ENCODE measurements at regions not wholly inside any gene's neighbourhood (a gene's known extent, or its start where the extent isn't known, plus 50 kb on each side); places are given as distances from the start of the nearest gene placed in this dataset.
A peak's percentile ranks its signal among the peaks of the same experiment; 100 is the strongest.
"Not testable (repeated sequence)": the region's sequence is repeated elsewhere in the genome, so short reads cannot be mapped to it uniquely, and the experiment has no call there.

GRCh38 chrX:95995583-95995982 lies 689.1 kb upstream of the DIAPH2 start:
- DNase-seq, result no peak

GRCh38 chrX:95996294-95996693 lies 688.3 kb upstream of the DIAPH2 start:
- no peak for DNase-seq

GRCh38 chrX:96002431-96002830 lies 682.2 kb upstream of the DIAPH2 start:
- DNase-seq, result no peak

GRCh38 chrX:96004386-96004785 lies 680.3 kb upstream of the DIAPH2 start:
- peak; percentile 26 for DNase-seq

GRCh38 chrX:96006281-96006680 lies 678.4 kb upstream of the DIAPH2 start:
- DNase-seq, result no peak

GRCh38 chrX:96027407-96027806 lies 657.2 kb upstream of the DIAPH2 start:
- DNase-seq, result peak; percentile 1

- no peak for DNase-seq
Measured at GRCh38 chrX:96052078-96052477, 632.6 kb upstream of the DIAPH2 start.

- DNase-seq, result no peak
Measured at GRCh38 chrX:96081891-96082290, 602.8 kb upstream of the DIAPH2 start.

- no peak for DNase-seq
Measured at GRCh38 chrX:96094616-96095015, 590.0 kb upstream of the DIAPH2 start.

GRCh38 chrX:96098471-96098870 lies 586.2 kb upstream of the DIAPH2 start:
- DNase-seq, result no peak

GRCh38 chrX:96102997-96103396 lies 581.6 kb upstream of the DIAPH2 start:
- DNase-seq, result no peak

- DNase-seq, result no peak
Measured at GRCh38 chrX:96112689-96113088, 572.0 kb upstream of the DIAPH2 start.

- DNase-seq, result no peak
Measured at GRCh38 chrX:96126182-96126581, 558.5 kb upstream of the DIAPH2 start.

- DNase-seq, result not testable (repeated sequence)
Measured at GRCh38 chrX:96128058-96128457, 556.6 kb upstream of the DIAPH2 start.

- DNase-seq, result no peak
Measured at GRCh38 chrX:96140796-96141195, 543.8 kb upstream of the DIAPH2 start.

- no peak for DNase-seq
Measured at GRCh38 chrX:96147681-96148080, 537.0 kb upstream of the DIAPH2 start.

GRCh38 chrX:96170626-96171025 lies 514.0 kb upstream of the DIAPH2 start:
- no peak for DNase-seq

GRCh38 chrX:96176921-96177320 lies 507.7 kb upstream of the DIAPH2 start:
- no peak for DNase-seq

- DNase-seq, result no peak
Measured at GRCh38 chrX:96181605-96182004, 503.0 kb upstream of the DIAPH2 start.

GRCh38 chrX:96182366-96182765 lies 502.3 kb upstream of the DIAPH2 start:
- DNase-seq, result peak; percentile 0

GRCh38 chrX:96183391-96183790 lies 501.3 kb upstream of the DIAPH2 start:
- no peak for DNase-seq

- no peak for DNase-seq
Measured at GRCh38 chrX:96183843-96184242, 500.8 kb upstream of the DIAPH2 start.

GRCh38 chrX:96204928-96205327 lies 479.7 kb upstream of the DIAPH2 start:
- no peak for DNase-seq

GRCh38 chrX:96211953-96212352 lies 472.7 kb upstream of the DIAPH2 start:
- no peak for DNase-seq

- DNase-seq, result not testable (repeated sequence)
Measured at GRCh38 chrX:96214681-96215080, 470.0 kb upstream of the DIAPH2 start.

- no peak for DNase-seq
Measured at GRCh38 chrX:96224279-96224678, 460.4 kb upstream of the DIAPH2 start.

Data from fibroblast of skin of scalp (primary cell).